Activated CD8-positive, alpha-beta memory T cell treated with anti-CD3 and anti-CD28 coated beads for 24 hours (primary cell): ENCODE measurements at regions not wholly inside any gene's neighbourhood (a gene's known extent, or its start where the extent isn't known, plus 50 kb on each side); places are given as distances from the start of the nearest gene placed in this dataset.
"Not testable (repeated sequence)": the region's sequence is repeated elsewhere in the genome, so short reads cannot be mapped to it uniquely, and the experiment has no call there.

Experiments
- DNase-seq: peaks from one replicate; pipeline ENCODE4 v3.0.0-alpha.2; 2020

- no peak for DNase-seq
These were observed 355.4 kb upstream of the SOX9 start for GRCh38 chr17:71765437-71765836.

GRCh38 chr17:71769850-71770249 lies 351.0 kb upstream of the SOX9 start:
- no peak for DNase-seq

- DNase-seq: no peak
These were observed 343.7 kb upstream of the SOX9 start for GRCh38 chr17:71777048-71777640.

DNA sequence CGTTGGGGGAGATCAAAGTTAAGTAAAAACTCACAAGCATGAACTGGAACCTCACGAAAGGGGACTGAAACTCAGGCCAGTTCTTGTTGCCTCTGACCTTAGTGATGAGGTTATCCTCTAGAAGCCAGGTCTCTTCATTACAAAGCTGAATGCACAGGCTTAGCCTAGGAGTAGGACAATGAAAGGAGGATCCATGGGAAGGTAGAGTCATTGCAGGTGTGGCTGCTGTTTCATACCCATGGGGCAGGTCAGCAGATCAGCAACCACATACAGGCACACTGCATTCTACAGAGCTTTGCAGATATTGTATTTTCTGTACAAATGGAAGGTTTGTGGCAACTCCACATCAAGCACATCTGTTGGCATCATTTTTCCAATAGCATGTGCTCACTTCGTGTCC lies 341.3 kb upstream of the SOX9 start:
- DNase-seq: no peak

GRCh38 chr17:71780596-71780995 lies 340.2 kb upstream of the SOX9 start:
- DNase-seq: no peak

- DNase-seq: not testable (repeated sequence)
These were observed 338.8 kb upstream of the SOX9 start for GRCh38 chr17:71782021-71782420.

GRCh38 chr17:71790791-71791190 lies 330.0 kb upstream of the SOX9 start:
- no peak for DNase-seq

- DNase-seq: no peak
These were observed 329.5 kb upstream of the SOX9 start for GRCh38 chr17:71791311-71791710.

- no peak for DNase-seq
These were observed 327.9 kb upstream of the SOX9 start for GRCh38 chr17:71792966-71793365.

DNA sequence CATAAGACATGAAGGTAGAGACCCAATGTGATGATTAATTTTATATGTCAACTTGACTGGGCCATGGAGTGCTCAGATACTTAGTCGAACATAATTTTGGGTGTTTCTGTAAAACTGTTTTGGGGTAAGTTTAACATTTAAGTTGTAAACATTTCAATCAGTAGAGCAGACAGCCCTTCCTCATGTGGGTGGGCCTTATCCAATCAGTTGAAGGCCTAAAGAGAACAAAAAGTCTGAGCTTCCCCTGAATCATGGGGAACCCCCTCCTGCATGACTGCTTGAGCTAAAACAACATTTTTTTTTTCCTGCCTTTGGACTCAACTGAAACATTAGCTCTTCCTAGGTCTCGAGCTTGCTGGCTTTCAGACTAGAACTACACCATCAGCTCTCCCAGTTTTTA lies 327.3 kb upstream of the SOX9 start:
- no peak for DNase-seq

- DNase-seq: no peak
These were observed 322.1 kb upstream of the SOX9 start for GRCh38 chr17:71798701-71799100.

GRCh38 chr17:71799657-71800056 lies 321.2 kb upstream of the SOX9 start:
- DNase-seq: no peak

DNA sequence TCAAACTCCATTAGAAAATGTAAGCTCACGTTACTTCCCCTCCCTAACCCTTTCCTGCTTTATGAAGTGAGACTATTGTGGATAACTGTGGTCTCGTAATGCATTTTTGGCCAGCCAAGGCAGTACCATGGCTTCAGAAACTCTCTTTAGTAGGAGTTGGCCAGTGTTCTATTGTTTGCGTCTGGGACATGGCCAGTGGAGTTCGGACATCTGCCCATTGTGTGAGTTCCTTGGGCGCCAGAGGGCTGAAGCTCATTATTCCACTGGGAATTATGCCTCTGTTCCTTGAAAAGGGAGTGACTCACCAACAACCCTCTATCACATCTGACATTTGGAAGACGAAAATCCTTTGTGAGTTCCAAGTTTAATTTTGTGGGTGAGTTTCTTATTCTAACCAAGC lies 319.5 kb upstream of the SOX9 start:
- no peak for DNase-seq

DNA sequence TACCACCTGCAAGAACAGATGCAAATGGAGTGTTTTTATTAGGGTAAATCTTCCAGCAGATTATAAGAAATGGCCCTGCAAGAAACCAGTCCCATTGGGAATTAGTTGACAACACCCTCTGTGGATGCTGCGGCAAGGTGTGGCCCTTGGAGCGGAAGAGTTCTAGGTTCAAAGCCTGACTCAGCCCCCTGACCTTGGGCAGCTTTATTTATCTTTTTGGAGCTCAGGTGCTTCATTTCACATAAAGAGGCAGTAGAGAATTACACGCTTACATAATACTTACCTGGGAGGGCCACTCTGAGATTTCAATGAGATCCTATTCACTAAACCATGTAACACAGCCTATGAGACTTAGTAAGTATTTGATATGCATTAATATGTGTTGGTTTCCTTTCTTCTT lies 318.2 kb upstream of the SOX9 start:
- no peak for DNase-seq

- no peak for DNase-seq
These were observed 317.1 kb upstream of the SOX9 start for GRCh38 chr17:71803656-71804284.

GRCh38 chr17:71809537-71809936 lies 311.3 kb upstream of the SOX9 start:
- DNase-seq: no peak

DNA sequence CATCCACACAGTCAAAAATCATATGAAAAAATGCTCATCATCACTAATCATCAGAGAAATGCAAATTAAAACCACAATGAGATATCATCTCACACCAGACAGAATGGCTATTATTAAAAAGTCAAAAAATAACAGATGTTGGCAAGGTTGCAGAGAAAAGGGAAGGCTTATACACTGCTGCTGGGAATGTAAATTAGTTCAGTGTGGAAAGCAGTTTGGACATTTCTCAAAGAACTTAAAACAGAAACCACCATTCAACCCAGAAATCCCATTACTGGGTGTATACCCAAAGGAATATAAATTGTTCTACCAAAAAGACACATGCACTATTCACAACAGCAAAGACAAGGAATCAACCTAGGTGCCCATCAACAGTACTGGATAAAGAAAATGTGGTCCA lies 307.0 kb upstream of the SOX9 start:
- not testable (repeated sequence) for DNase-seq

- DNase-seq: no peak
These were observed 299.3 kb upstream of the SOX9 start for GRCh38 chr17:71821511-71821910.

GRCh38 chr17:71824671-71825070 lies 296.1 kb upstream of the SOX9 start:
- DNase-seq: no peak

- DNase-seq: no peak
These were observed 295.1 kb upstream of the SOX9 start for GRCh38 chr17:71825687-71826086.

DNA sequence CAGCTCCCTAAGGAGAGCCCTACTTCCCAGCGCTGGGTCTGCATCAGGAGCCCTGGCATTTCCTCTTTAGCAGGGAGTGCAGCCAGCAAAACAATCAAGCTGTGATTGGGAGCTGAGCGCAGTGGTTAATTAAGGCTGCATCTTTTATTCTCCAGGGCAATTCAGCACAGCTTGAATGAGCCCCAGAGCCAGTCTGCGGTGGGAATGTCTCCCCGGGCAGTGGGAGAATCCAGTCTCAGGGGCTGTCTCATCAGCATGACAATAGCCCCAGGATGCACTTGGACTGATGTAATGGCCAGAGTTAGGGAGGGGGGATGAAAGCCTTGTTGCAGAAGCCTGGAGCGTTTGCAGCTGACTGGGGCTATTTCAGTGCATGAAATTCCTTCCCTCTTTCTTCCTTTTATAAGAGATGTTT lies 292.6 kb upstream of the SOX9 start:
- no peak for DNase-seq

GRCh38 chr17:71830866-71831265 lies 290.0 kb upstream of the SOX9 start:
- DNase-seq: no peak

GRCh38 chr17:71842986-71843385 lies 277.8 kb upstream of the SOX9 start:
- no peak for DNase-seq

DNA sequence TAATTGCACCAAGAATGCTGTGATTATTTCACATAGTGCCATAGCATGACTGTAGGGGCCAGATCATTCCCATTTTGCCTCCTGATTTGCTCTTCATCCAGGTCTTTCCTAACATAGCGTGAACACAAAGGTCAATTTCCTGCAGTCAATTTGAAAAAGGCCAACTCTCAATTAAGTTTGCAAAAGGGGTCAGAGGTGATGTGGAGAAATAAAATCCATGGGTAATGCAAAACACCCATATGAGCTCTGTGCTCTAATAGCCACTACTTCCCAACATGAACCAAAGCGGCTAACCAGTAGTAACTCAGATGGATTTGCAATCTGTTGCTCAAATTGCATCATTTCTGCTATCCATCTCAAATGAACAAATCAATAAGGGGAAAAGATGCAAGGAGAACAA lies 275.5 kb upstream of the SOX9 start:
- DNase-seq: no peak

GRCh38 chr17:71846561-71847110 lies 274.2 kb upstream of the SOX9 start:
- no peak for DNase-seq
